Panc1 (cell line): ENCODE measurements at regions not wholly inside any gene's neighbourhood (a gene's known extent, or its start where the extent isn't known, plus 50 kb on each side); places are given as distances from the start of the nearest gene placed in this dataset.

ENCODE experiments used
- ATAC-seq: fragments of 200-7000 bp; cut with Tn5 transposase; 2 replicates; pipeline ENCODE4 v1.9.1; 2020; ENCODE audit warnings: mild to moderate bottlenecking, moderate library complexity
- BruUV-seq: library from RNA; stranded (reverse); fragments of 400-500 nt; replicated peaks from 2 replicates; lab custom pipeline; 2021; lab: Mats Ljungman, UMichigan
- CTCF ChIA-PET: fragments of 300-600 bp; sonication (Branson Sonifier 250); formaldehyde crosslinking; loops from one replicate; lab custom pipeline; 2022; ENCODE audit warnings: antibody characterized with exemption; lab: Charles Lee
- POLR2A ChIA-PET: fragments of 300-600 bp; sonication (Branson Sonifier 250); formaldehyde crosslinking; loops from one replicate; lab custom pipeline; 2022; ENCODE audit warnings: antibody characterized with exemption; lab: Charles Lee
- DNase-seq: peaks from one replicate; pipeline ENCODE4 v3.0.0-alpha.2; 2010; ENCODE audit warnings: low read depth, low spot score
- H3K27ac ChIP-seq: 2 replicates; pipeline ENCODE4 v1.5.1; 2011; ENCODE audit warnings: mild to moderate bottlenecking, low read length, inconsistent platforms
- H3K27me3 ChIP-seq: fragments of 200-500 bp; sonication (Bioruptor generic); 2 replicates; pipeline ENCODE4 v1.6.0; 2014; ENCODE audit warnings: low read length, inconsistent platforms; ENCODE audit not compliant: control insufficient read depth, insufficient read depth
- H3K36me3 ChIP-seq: fragments of 200-500 bp; sonication (Bioruptor generic); 2 replicates; pipeline ENCODE4 v1.5.1; 2014; ENCODE audit warnings: inconsistent platforms, mild to moderate bottlenecking, low read length, moderate library complexity; ENCODE audit not compliant: control insufficient read depth, insufficient read depth
- H3K4me1 ChIP-seq: 2 replicates; pipeline ENCODE4 v1.5.1; 2011; ENCODE audit warnings: inconsistent platforms, mild to moderate bottlenecking, low read length, moderate library complexity; ENCODE audit not compliant: control insufficient read depth, insufficient read depth
- H3K4me3 ChIP-seq, 2 experiments: 2 replicates each; pipeline ENCODE4 v1.5.1; 2011 to 2012; ENCODE audit warnings: low read depth in 2 of 2, low read length in 2 of 2, mild to moderate bottlenecking in 2 of 2, inconsistent platforms in 1 of 2, moderate library complexity in 1 of 2
- H3K9me3 ChIP-seq: fragments of 200-500 bp; sonication (Bioruptor generic); 2 replicates; pipeline ENCODE4 v1.5.1; 2014; ENCODE audit warnings: low read depth, mild to moderate bottlenecking, inconsistent platforms, low read length, moderate library complexity; ENCODE audit not compliant: control insufficient read depth, insufficient read depth
- CTCF ChIP-seq: fragments of 450-650 bp; IDR thresholded peaks from 2 replicates; pipeline ENCODE4 v1.5.1; 2017; ENCODE audit warnings: mild to moderate bottlenecking
- POLR2AphosphoS5 ChIP-seq: IDR thresholded peaks from 2 replicates; pipeline ENCODE4 v1.6.1; 2012; ENCODE audit warnings: mild to moderate bottlenecking, low read depth, low read length, moderate library complexity
- REST ChIP-seq, 2 experiments: IDR thresholded peaks; 2 replicates each; pipeline ENCODE4 v1.6.1; 2011 to 2012; ENCODE audit warnings: low read depth in 2 of 2, control low read depth in 1 of 2, low read length in 1 of 2, mild to moderate bottlenecking in 1 of 2, moderate library complexity in 1 of 2; ENCODE audit not compliant: insufficient read depth in 1 of 2
- SIN3A ChIP-seq: IDR thresholded peaks from 2 replicates; pipeline ENCODE4 v1.6.1; 2012; ENCODE audit warnings: low read depth, mild to moderate bottlenecking, low read length, moderate library complexity, borderline replicate concordance; ENCODE audit not compliant: insufficient read depth
- TCF7L2 ChIP-seq: IDR thresholded peaks from 2 replicates; pipeline ENCODE4 v1.6.1; 2011; ENCODE audit warnings: mild to moderate bottlenecking, low read depth, low read length, inconsistent platforms
- in situ Hi-C: cut with HindIII; loops from 2 replicates; pipeline ENCODE4 v1.10.0; 2016; ENCODE audit warnings: low sequenced_read_pairs, low pct_unique_long_range_greater_than_20kb
- intact Hi-C: fragments of 100-400 bp; cut with micrococcal nuclease; formaldehyde crosslinking; loops from one replicate; pipeline ENCODE4 v1.10.0; 2022; ENCODE audit not compliant: unreplicated experiment

GRCh38 chr18:51248685-51249084, 51.2 kb upstream of the MEX3C start:
- TF ChIP-seq POLR2AphosphoS5 (no peak), REST (IDR thresholded peaks at IDR 0.05; ENCODE audit: insufficient read depth in 1 of 2, low read depth in 2 of 2, low read length in 1 of 2) (no peak), TCF7L2 (no peak), SIN3A (no peak), CTCF (no peak)
- Histone ChIP-seq H3K27ac (no peak overlapping the region), H3K4me1 (no peaks in the 10 kb centered on the region), H3K9me3 (no peaks in the 10 kb centered on the region), H3K4me3 (no peak overlapping the region), H3K36me3 (no peaks in the 10 kb centered on the region), H3K27me3 (no peaks in the 10 kb centered on the region)
- BruUV-seq = no TSS peak
- CTCF ChIA-PET = no interaction called here
- in situ Hi-C loops = no loop called here
- intact Hi-C loops = no loop called here
- ATAC-seq (no peak), DNase-seq (no peak)
- POLR2A ChIA-PET = no interaction called here

GRCh38 chr18:51250006-51250405, 52.5 kb upstream of the MEX3C start:
- no peak overlapping the region for H3K27ac ChIP-seq

More at GRCh38 chr18:51250006-51250405, 52.5 kb upstream of the MEX3C start:
- no peak for ATAC-seq
- Histone ChIP-seq H3K4me1 (no peaks in the 10 kb centered on the region), H3K9me3 (no peaks in the 10 kb centered on the region), H3K27me3 (no peaks in the 10 kb centered on the region), H3K4me3 (no peak overlapping the region), H3K36me3 (no peaks in the 10 kb centered on the region)
- no TSS peak for BruUV-seq
- POLR2A ChIA-PET = no interaction called here
- no peak for DNase-seq
- TF ChIP-seq CTCF = no peak
- CTCF ChIA-PET = no interaction called here
- intact Hi-C loops (no loop called here), in situ Hi-C loops (no loop called here)
